ENCODE measurements at regions not wholly inside any gene's neighbourhood (a gene's known extent, or its start where the extent isn't known, plus 50 kb on each side); places are given as distances from the start of the nearest gene placed in this dataset.
"Not testable (repeated sequence)": the region's sequence is repeated elsewhere in the genome, so short reads cannot be mapped to it uniquely, and the experiment has no call there.

- no peak for DNase-seq
Measured at GRCh38 chr13:64239372-64239771, 2823.7 kb upstream of the PCDH20 start.

GRCh38 chr13:64234255-64234654 lies 2818.6 kb upstream of the PCDH20 start:
- DNase-seq = no peak

GRCh38 chr13:64223016-64223415 lies 2807.4 kb upstream of the PCDH20 start:
- no peak for DNase-seq

- no peak for DNase-seq
Measured at GRCh38 chr13:64206430-64207225, 2791.0 kb upstream of the PCDH20 start.

GRCh38 chr13:64202517-64202916 lies 2786.9 kb upstream of the PCDH20 start:
- DNase-seq = no peak

- no peak for DNase-seq
Measured at GRCh38 chr13:64197232-64197631, 2781.6 kb upstream of the PCDH20 start.

GRCh38 chr13:64186503-64187250 lies 2771.0 kb upstream of the PCDH20 start:
- DNase-seq = no peak

GRCh38 chr13:64186071-64186470 lies 2770.4 kb upstream of the PCDH20 start:
- no peak for DNase-seq

GRCh38 chr13:64180756-64181155 lies 2765.1 kb upstream of the PCDH20 start:
- DNase-seq = no peak

GRCh38 chr13:64165826-64166225 lies 2750.2 kb upstream of the PCDH20 start:
- no peak for DNase-seq

GRCh38 chr13:64164435-64164834 lies 2748.8 kb upstream of the PCDH20 start:
- DNase-seq = no peak

- no peak for DNase-seq
Measured at GRCh38 chr13:64160479-64160878, 2744.8 kb upstream of the PCDH20 start.

GRCh38 chr13:64158908-64159307 lies 2743.3 kb upstream of the PCDH20 start:
- no peak for DNase-seq

- DNase-seq = no peak
Measured at GRCh38 chr13:64154514-64154913, 2738.9 kb upstream of the PCDH20 start.

GRCh38 chr13:64130600-64130999 lies 2715.0 kb upstream of the PCDH20 start:
- no peak for DNase-seq

GRCh38 chr13:64130171-64130570 lies 2714.5 kb upstream of the PCDH20 start:
- no peak for DNase-seq

- DNase-seq = no peak
Measured at GRCh38 chr13:64127856-64128255, 2712.2 kb upstream of the PCDH20 start.

GRCh38 chr13:64127192-64127591 lies 2711.5 kb upstream of the PCDH20 start:
- no peak for DNase-seq

- not testable (repeated sequence) for DNase-seq
Measured at GRCh38 chr13:64121023-64121709, 2705.5 kb upstream of the PCDH20 start.

- no peak for DNase-seq
Measured at GRCh38 chr13:64099994-64100393, 2684.3 kb upstream of the PCDH20 start.

GRCh38 chr13:64090311-64090710 lies 2674.7 kb upstream of the PCDH20 start:
- DNase-seq = no peak

GRCh38 chr13:64088491-64088890 lies 2672.8 kb upstream of the PCDH20 start:
- DNase-seq = no peak

- DNase-seq = no peak
Measured at GRCh38 chr13:64087624-64088023, 2672.0 kb upstream of the PCDH20 start.

GRCh38 chr13:64083811-64084210 lies 2668.2 kb upstream of the PCDH20 start:
- no peak for DNase-seq

All from NCI-H1436 (cell line).